GM15510 (cell line): ENCODE measurements at regions not wholly inside any gene's neighbourhood (a gene's known extent, or its start where the extent isn't known, plus 50 kb on each side); places are given as distances from the start of the nearest gene placed in this dataset.

Experiments
- POLR2A ChIP-seq: IDR thresholded peaks from 3 replicates; pipeline ENCODE4 v1.6.1; 2011; ENCODE audit warnings: borderline replicate concordance; ENCODE audit not compliant: insufficient read length; ENCODE audit errors: extremely low read depth

DNA sequence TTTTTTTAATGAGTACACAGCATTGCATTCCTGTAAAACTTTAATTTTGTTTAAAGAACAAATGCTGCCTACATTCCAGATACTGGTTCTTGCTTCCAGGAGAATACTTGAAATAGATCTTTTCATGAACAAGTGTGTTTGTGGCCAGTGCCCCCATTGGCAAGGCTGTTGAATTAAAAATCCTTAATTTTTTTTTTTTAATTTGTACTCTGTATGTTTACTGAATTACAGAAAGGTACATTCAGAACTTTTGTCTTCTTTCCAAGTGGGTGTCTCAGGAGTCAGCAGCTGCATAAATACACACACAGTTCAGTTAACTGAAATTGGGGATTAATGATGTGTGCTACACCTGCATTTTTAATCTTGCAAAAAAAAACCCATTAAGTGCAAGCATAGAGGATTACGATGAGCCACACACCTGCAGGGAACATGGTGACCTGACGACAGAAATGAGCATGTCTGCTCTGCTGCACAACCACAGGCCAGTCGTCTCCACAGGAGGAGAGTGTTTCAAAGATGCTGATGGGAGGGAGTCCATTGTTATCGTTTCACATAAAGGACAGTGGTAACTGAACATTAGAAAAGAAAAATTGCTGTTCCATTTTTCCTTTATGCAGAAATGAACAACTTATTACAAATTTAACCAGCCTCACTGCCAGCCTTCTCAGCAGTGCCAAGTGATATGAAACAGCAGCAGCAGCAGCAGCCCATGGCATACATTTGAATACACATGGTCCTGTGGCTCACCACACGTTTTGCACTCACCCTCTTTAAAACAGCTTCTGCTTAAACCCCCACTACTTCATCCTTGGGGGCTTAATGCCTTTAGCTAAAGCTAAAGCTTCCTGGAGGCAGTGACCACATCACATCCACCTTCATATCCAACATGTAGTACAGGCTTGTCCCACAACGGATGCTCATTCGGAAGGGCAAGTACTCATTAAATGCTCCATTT, 72.3 kb upstream of the RFC3 start:
- TF ChIP-seq POLR2A: no peak

DNA sequence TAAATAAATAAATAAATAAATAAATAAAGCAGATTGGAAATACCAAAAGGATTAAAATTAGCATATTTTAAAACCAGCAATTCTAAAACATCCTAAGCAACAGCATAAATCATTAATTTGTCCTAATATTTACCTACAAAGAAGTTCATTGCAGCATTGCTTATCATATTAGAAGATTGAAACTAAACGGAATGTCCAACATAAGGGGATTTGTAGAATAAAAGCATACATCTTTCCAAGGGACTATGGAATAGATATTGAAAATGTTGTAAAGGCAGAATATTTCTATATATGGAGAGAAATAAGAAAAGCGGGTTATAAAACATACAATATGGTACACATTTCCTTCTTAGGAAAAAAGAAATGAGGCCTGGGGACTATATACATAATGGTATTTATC, 71.1 kb upstream of the RFC3 start:
- no peak for TF ChIP-seq POLR2A

GRCh38 chr13:33751151-33751550, 66.8 kb upstream of the RFC3 start:
- no peak for TF ChIP-seq POLR2A

DNA sequence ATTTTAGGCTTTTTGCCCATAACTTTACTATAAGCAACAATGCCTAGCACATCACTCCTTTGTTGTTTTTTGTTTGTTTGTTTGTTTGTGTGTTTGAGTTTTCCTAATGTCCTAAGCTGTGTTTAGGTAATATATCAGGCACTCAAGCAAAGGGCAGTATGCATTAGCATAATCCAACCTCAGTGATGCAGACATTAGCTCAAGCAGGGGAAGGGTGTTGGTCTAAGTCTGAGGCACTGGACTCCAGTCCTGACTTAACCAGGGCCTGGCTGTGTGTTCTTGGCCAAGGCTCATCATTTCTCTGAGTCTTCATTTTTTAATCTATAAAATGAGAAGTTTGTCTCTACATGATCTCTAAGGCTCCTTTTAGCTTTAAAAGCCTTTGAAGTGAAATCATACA, 65.9 kb upstream of the RFC3 start:
- no peak for TF ChIP-seq POLR2A

DNA sequence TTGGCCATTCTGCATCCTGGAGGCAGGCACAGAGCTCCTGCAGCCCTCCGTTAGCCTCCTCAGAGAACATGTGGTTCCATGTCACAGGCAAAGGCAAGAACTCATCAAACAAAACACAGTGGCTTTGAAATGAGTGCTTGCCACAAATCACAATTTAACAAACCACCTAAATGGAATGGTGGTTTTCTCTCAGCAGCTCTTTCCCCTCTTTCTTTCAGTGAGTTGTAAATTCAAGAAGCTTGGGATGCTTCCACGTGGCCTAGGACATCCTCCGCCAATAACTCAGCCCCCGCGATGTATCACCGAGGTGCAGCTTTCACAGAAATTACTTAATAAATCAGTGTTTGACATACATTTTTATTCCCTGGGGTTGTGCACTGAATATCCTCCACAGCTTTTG, 65.4 kb upstream of the RFC3 start:
- no peak for TF ChIP-seq POLR2A

GRCh38 chr13:33756929-33757328, 61.0 kb upstream of the RFC3 start:
- TF ChIP-seq POLR2A: no peak

DNA sequence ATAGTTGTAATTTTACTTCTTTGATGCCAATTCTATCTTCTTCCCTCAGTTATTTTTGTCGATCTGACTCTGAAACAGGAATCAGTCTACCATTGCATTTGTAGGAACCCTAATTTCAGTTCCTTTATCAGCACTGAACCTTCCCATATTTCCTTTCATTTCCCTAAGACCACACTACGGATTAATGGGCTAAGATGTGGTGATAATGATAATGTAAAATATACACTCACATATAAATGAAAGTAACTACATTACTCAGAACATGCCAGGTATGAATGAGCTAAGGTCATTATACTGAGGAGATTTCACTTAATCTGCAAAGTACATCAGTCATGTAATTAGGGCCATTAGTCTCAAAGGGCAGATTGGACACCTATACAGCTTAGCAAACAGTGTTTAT, 60.2 kb upstream of the RFC3 start:
- TF ChIP-seq POLR2A: no peak

- no peak for TF ChIP-seq POLR2A
Measured at GRCh38 chr13:33758113-33758512, 59.8 kb upstream of the RFC3 start.

DNA sequence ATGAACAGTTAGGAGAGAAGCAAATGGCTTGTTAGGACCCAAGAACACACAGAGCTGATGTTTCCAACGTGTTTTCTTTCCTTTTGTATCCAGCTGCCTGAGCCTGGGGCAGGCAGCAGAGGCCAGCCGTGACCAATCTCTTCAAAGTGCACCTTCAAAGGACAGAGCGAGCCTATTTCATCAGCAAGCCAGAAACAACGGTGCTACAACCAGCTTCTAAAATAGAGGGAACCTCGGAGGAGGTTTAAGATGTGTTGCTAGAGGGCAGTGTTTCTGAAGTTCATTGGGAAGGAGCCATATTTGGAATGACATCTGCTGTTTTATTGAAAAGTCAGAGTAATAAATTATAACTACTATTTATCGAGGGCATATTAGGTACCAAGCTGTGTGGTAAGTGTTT, 56.2 kb upstream of the RFC3 start:
- no peak for TF ChIP-seq POLR2A

GRCh38 chr13:33763021-33763420, 54.9 kb upstream of the RFC3 start:
- no peak for TF ChIP-seq POLR2A

GRCh38 chr13:33764716-33765115, 53.2 kb upstream of the RFC3 start:
- no peak for TF ChIP-seq POLR2A

GRCh38 chr13:33766329-33767123, 51.4 kb upstream of the RFC3 start:
- no peak for TF ChIP-seq POLR2A

DNA sequence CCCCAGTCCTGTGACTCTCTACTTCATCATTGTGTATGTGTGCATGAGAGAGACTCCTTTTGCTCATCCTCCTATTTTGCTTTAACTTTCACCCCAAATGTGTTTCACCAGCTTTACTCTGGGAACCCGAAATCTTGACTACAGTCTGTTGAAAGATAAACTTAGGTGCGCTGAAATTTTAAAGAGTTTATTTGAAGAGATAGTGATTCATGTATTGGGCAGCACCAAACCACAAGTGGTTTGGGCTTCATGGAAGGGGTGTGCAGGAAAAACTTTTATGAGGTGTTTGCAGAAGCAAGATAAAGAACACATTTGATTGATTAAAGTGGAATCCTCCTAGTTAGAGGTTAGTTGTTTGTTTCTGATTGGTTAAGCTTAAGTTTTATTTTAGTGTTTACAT, 50.8 kb upstream of the RFC3 start:
- TF ChIP-seq POLR2A: no peak
